ENCODE measurements at regions not wholly inside any gene's neighbourhood (a gene's known extent, or its start where the extent isn't known, plus 50 kb on each side); places are given as distances from the start of the nearest gene placed in this dataset.

GRCh38 chr18:47333926-47334635, 82.6 kb upstream of the SKOR2 start:
- ChIA-PET POLR2A (no interaction called here), CTCF (no interaction called here)
- DNase-seq (ENCODE audit: low read depth, low spot score) (no peak), FAIRE-seq (no peak)
- H4K20me1 ChIP-seq (replicated peaks; ENCODE audit: control insufficient read depth, extremely low read depth, insufficient read depth, low read length): no peaks in the 10 kb centered on the region
- no peak overlapping the region for H2AFZ ChIP-seq (ENCODE audit: low read depth, low read length)
- intact Hi-C loops (cut with micrococcal nuclease) (no loop called here), dilution Hi-C loops (cut with MboI; ENCODE audit: extremely low pct_ligation_motif_present, low sequenced_read_pairs) (no loop called here)
- H3K9ac ChIP-seq (replicated peaks; ENCODE audit: extremely low read depth, insufficient read depth, low read length): no peak overlapping the region
- H3K36me3 ChIP-seq (ENCODE audit: control insufficient read depth in 2 of 2, extremely low read depth in 1 of 2, insufficient read depth in 2 of 2, low read length in 2 of 2): no peaks in the 10 kb centered on the region
- TF ChIP-seq EZH2 (IDR thresholded peaks at IDR 0.05; ENCODE audit: borderline replicate concordance, low read depth, low read length, severe bottlenecking) (no peak), JUN (IDR thresholded peaks at IDR 0.05; ENCODE audit: borderline replicate concordance, insufficient read depth, insufficient read length, low read depth) (no peak), GATA2 (IDR thresholded peaks at IDR 0.05; ENCODE audit: insufficient read depth, insufficient read length, low read depth, low read length) (no peak)
- H3K4me1 ChIP-seq (ENCODE audit: control insufficient read depth, extremely low read depth, insufficient read depth, low read length): no peaks in the 10 kb centered on the region
- no TSS peak for BruUV-seq (replicated peaks)
- H3K27ac ChIP-seq (ENCODE audit: insufficient read depth, low read depth, low read length): no peak overlapping the region
- no peaks in the 10 kb centered on the region for H3K9me1 ChIP-seq (replicated peaks; ENCODE audit: control insufficient read depth, extremely low read depth, insufficient read depth, low read length)
- H3K4me2 ChIP-seq (ENCODE audit: insufficient read depth, low read length): no peak overlapping the region
- H3K9me3 ChIP-seq (replicated peaks; ENCODE audit: control insufficient read depth, insufficient read depth, low read length): no peaks in the 10 kb centered on the region
- no peaks in the 10 kb centered on the region for H3K79me2 ChIP-seq (ENCODE audit: control insufficient read depth, insufficient read depth, low read length)
- no peak overlapping the region for H3K4me3 ChIP-seq (replicated peaks in 1 of 3; ENCODE audit: insufficient read depth in 1 of 3, low read depth in 1 of 3, low read length in 3 of 3)
- no peaks in the 10 kb centered on the region for H3K27me3 ChIP-seq (ENCODE audit: control insufficient read depth in 2 of 2, insufficient read depth in 2 of 2, low read length in 2 of 2)

GRCh38 chr18:47331641-47332040, 80.2 kb upstream of the SKOR2 start:
- H3K27ac ChIP-seq (ENCODE audit: insufficient read depth, low read depth, low read length): no peak overlapping the region
- CTCF ChIA-PET: no interaction called here
- no peak overlapping the region for H3K4me2 ChIP-seq (ENCODE audit: insufficient read depth, low read length)
- intact Hi-C loops (cut with micrococcal nuclease): no loop called here
- no TSS peak for BruUV-seq (replicated peaks)
- FAIRE-seq (no peak), DNase-seq (ENCODE audit: low read depth, low spot score) (no peak)
- no peaks in the 10 kb centered on the region for H3K36me3 ChIP-seq (ENCODE audit: control insufficient read depth in 2 of 2, extremely low read depth in 1 of 2, insufficient read depth in 2 of 2, low read length in 2 of 2)
- no peaks in the 10 kb centered on the region for H3K79me2 ChIP-seq (ENCODE audit: control insufficient read depth, insufficient read depth, low read length)
- H3K9ac ChIP-seq (replicated peaks; ENCODE audit: extremely low read depth, insufficient read depth, low read length): no peak overlapping the region
- no peaks in the 10 kb centered on the region for H3K4me1 ChIP-seq (ENCODE audit: control insufficient read depth, extremely low read depth, insufficient read depth, low read length)
- no peak for TF ChIP-seq POLR2A (IDR thresholded peaks at IDR 0.05; ENCODE audit: low read depth, low read length)
- TF ChIP-seq MAX (IDR thresholded peaks at IDR 0.05; ENCODE audit: insufficient read depth, insufficient read length): no peak
- TF ChIP-seq GATA2 (IDR thresholded peaks at IDR 0.05; ENCODE audit: insufficient read depth, insufficient read length, low read depth, low read length): no peak
- no peak for TF ChIP-seq POLR2AphosphoS5 (IDR thresholded peaks at IDR 0.05; ENCODE audit: insufficient read depth, low read depth, low read length)
- TF ChIP-seq EZH2 (IDR thresholded peaks at IDR 0.05; ENCODE audit: borderline replicate concordance, low read depth, low read length, severe bottlenecking): no peak
- TF ChIP-seq JUN (IDR thresholded peaks at IDR 0.05; ENCODE audit: borderline replicate concordance, insufficient read depth, insufficient read length, low read depth): no peak
- no peak for TF ChIP-seq CTCF (IDR thresholded peaks at IDR 0.05; ENCODE audit: extremely low read depth in 1 of 2, insufficient read depth in 1 of 2, low read depth in 1 of 2, low read length in 2 of 2)
- TF ChIP-seq MYC (IDR thresholded peaks at IDR 0.05; ENCODE audit: low read depth, low read length): no peak
- no peak for TF ChIP-seq FOS (IDR thresholded peaks at IDR 0.05; ENCODE audit: borderline replicate concordance, insufficient read depth, low read length)
- no peaks in the 10 kb centered on the region for H4K20me1 ChIP-seq (replicated peaks; ENCODE audit: control insufficient read depth, extremely low read depth, insufficient read depth, low read length)
- POLR2A ChIA-PET: no interaction called here
- dilution Hi-C loops (cut with MboI; ENCODE audit: extremely low pct_ligation_motif_present, low sequenced_read_pairs): no loop called here
- H3K9me3 ChIP-seq (replicated peaks; ENCODE audit: control insufficient read depth, insufficient read depth, low read length): no peaks in the 10 kb centered on the region
- no peak overlapping the region for H3K4me3 ChIP-seq (replicated peaks in 1 of 3; ENCODE audit: insufficient read depth in 1 of 3, low read depth in 1 of 3, low read length in 3 of 3)
- no peaks in the 10 kb centered on the region for H3K27me3 ChIP-seq (ENCODE audit: control insufficient read depth in 2 of 2, insufficient read depth in 2 of 2, low read length in 2 of 2)
- H3K9me1 ChIP-seq (replicated peaks; ENCODE audit: control insufficient read depth, extremely low read depth, insufficient read depth, low read length): no peaks in the 10 kb centered on the region
- no peak overlapping the region for H2AFZ ChIP-seq (ENCODE audit: low read depth, low read length)
